ENCODE measurements at regions not wholly inside any gene's neighbourhood (a gene's known extent, or its start where the extent isn't known, plus 50 kb on each side); places are given as distances from the start of the nearest gene placed in this dataset.
"Not testable (repeated sequence)": the region's sequence is repeated elsewhere in the genome, so short reads cannot be mapped to it uniquely, and the experiment has no call there.

DNA sequence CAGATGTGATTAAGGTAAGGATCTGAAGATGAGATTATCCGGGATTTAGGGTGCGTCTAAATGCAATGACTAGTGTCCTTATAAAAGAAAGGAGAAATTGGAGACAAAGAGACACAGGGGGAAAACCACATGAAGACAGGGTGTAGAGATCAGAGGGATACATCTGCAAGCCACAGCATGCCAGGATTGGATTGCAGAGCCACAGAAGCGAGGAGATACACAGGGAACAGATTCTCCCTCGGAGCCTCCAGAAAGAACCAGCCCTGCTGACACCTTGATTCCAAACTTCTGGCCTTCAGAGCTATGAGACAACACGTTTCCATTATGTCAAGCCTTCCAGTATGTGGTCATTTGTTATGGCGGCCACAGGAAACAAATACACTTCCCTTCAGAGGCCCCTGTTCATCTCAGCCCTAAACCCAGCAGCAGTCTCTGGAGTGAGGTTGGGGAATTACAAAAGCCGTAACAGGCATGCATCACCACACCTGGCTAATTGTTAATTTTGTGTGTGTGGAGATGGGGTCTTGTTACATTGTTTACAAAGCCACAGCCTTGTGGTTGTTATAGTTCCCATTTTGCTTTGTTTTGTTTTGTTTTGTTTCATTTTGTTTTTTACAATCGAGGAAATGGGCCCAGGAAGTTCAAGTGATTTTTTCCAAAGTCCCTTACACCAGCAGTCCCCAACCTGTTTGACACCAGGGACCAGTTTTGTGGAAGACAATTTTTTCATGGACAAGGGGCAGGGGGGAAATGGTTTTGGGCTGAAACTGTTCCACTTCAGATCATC lies 51.6 kb upstream of the LYRM9 start:
- Histone ChIP-seq H3K4me3 (no peak overlapping the region), H3K9me3 (replicated peaks) (no peaks in the 10 kb centered on the region), H3K27ac (no peak overlapping the region), H3K4me1 (no peaks in the 10 kb centered on the region), H3K27me3 (peaks cover 10% of the 10 kb centered on the region; the same call in 1 of the 2 replicates), H3K36me3 (no peaks in the 10 kb centered on the region)
- DNase-seq: no peak

DNA sequence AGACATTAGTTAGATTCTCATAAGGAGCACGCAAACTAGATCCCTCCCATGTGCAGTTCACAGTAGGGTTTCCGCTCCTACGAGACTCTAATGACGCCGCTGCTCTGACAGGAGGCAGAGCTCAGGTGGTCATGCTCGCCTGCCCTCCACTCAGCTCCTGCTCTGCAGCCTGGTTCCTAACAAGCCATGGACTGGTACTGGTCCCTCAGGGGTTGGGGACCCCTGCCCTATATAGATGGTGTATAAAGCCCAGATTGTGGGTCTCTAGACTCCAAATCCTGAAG lies 52.1 kb upstream of the LYRM9 start:
- no peaks in the 10 kb centered on the region for H3K9me3 ChIP-seq (replicated peaks)
- no peak overlapping the region for H3K27ac ChIP-seq

DNA sequence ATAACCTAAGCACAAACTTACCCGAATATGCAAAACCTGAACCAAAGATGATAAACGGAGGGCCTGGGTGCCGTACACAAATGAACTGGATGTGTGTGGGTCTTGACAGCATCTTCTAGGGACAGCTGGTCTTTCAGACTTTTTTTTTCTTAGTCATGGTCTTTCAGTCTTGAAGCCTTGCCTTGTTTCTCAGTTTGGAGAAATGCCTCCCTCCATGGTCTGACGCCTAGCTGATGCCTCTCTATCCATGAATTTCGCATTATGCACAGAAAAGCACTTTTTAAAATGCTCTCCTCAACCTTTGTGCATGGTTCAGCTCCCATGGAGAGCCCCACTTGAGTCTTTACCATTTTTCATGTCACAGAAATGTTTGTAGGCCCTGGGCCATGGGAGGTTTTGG lies 52.8 kb upstream of the LYRM9 start:
- Histone ChIP-seq H3K27ac (no peak overlapping the region), H3K9me3 (replicated peaks) (no peaks in the 10 kb centered on the region), H3K36me3 (no peaks in the 10 kb centered on the region), H3K27me3 (peaks cover 11% of the 10 kb centered on the region; the same call in 1 of the 2 replicates), H3K4me3 (no peak overlapping the region), H3K4me1 (no peaks in the 10 kb centered on the region)
- no peak for DNase-seq

More for the DNA sequence above, 52.1 kb upstream of the LYRM9 start:
- no peak overlapping the region for H3K4me3 ChIP-seq
- no peaks in the 10 kb centered on the region for H3K36me3 ChIP-seq
- no peak for DNase-seq
- H3K4me1 ChIP-seq: no peaks in the 10 kb centered on the region
- peaks cover 10% of the 10 kb centered on the region; the same call in 1 of the 2 replicates for H3K27me3 ChIP-seq

DNA sequence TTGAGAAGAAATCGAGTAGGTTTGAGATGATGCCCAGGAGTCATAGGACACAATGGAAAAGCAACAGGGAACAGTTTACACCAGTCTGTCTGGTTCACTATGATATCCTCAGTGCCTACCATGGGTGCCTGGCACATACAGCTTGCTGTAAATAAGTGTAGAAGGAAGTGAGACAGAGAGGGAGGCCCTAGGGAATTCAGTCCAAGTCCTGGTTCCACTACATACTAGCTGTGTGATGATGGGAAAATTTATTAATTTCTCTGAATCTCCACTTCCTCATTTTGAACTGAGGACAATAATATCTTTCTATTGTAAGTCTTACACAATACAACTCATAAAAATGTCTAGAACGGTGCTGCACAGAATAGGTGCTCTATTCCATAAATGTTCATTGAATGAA lies 53.3 kb upstream of the LYRM9 start:
- Histone ChIP-seq H3K4me1 (no peaks in the 10 kb centered on the region), H3K4me3 (no peak overlapping the region), H3K36me3 (no peaks in the 10 kb centered on the region), H3K27me3 (peaks cover 14% of the 10 kb centered on the region), H3K9me3 (replicated peaks) (no peaks in the 10 kb centered on the region), H3K27ac (no peak overlapping the region)
- no peak for DNase-seq

DNA sequence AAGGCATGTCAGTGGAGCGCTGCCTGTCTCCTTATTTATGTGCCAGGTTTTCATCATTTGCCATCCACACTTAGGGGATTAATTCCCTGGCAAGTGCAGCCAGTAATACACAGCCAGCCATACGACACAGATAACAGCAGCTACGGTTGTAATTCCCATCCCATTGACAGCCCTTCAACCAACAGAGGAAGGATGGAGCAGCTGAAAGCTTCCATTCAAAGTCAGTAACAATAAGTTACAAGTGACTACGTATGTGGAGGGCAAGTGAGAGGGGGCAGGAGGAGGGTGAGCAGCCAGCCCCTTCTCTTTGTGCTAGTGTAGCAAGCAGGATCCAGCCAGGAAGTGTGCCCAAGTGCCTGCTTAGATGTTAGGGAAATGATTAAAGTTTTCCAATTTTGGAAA lies 53.8 kb upstream of the LYRM9 start:
- Histone ChIP-seq H3K27me3 (peaks cover 15% of the 10 kb centered on the region; the same call in 1 of the 2 replicates), H3K27ac (no peak overlapping the region)
- no peak for DNase-seq

DNA sequence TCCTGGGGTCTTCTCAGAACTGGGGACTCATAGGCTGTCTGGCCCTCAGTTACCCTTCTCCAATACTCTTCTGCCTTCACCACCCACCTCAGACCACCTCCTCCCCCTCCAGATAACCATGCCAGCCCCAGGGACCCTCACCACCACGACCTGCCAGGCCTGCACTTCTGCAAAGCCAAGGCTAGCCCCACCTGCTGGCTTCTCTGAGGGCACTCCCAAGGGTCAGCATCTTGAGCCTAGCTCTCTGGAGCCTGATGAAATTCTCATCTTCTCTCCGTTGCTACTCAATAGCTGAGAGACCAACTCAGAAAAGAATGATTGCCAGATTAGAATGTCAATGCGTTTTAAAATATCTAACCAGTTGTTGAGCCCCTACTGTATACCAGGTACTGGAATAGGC lies 56.1 kb upstream of the LYRM9 start:
- peaks cover 24% of the 10 kb centered on the region for H3K27me3 ChIP-seq
- no peak for DNase-seq
- H3K4me3 ChIP-seq: no peak overlapping the region
- H3K9me3 ChIP-seq (replicated peaks): no peaks in the 10 kb centered on the region
- H3K36me3 ChIP-seq: no peaks in the 10 kb centered on the region
- no peak overlapping the region for H3K27ac ChIP-seq
- no peaks in the 10 kb centered on the region for H3K4me1 ChIP-seq

More for the DNA sequence above, 53.8 kb upstream of the LYRM9 start:
- Histone ChIP-seq H3K4me1 (no peaks in the 10 kb centered on the region), H3K36me3 (no peaks in the 10 kb centered on the region), H3K9me3 (replicated peaks) (no peaks in the 10 kb centered on the region), H3K4me3 (no peak overlapping the region)

DNA sequence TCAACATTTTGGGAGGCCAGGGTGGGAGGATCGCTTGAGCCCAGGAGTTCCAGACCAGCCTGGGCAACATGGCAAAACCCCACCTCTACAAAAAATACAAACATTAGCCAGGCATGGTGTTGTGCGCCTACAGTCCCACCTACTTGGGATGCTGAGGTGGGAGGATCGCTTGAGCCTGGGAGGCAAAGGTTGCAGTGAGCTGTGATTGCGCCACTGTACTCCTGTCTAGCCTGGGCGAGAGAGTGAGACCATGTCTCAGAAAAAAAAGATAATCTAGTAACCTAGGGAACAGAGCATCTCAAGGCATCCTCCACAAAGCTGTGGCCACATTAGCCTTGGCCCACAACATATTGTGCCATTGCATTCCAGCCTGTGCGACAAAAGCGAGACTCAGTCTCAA lies 57.1 kb upstream of the LYRM9 start:
- not testable (repeated sequence) for H3K27ac ChIP-seq; H3K9me3 ChIP-seq (replicated peaks); DNase-seq; H3K36me3 ChIP-seq; H3K4me3 ChIP-seq; H3K4me1 ChIP-seq
- H3K27me3 ChIP-seq: peaks cover 33% of the 10 kb centered on the region

DNA sequence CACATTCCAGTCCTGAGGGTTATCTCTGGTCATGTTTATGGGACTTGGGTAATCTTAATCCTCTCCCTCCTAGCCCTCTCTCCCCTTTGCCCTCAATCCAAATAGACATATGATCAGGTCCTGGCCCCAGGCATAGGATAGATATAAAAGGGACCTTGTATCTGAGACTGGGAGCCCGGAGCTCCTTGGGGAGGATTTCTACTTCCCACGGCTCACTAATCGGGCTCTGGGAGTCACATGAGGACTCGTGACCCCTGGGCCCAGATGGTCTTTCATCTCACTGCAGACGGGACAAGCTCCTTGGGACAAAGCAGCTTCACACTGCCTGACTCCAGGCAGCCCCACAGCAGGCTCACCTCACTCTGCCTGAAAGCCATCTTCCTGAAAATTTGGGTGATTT lies 57.8 kb upstream of the LYRM9 start:
- H3K27me3 ChIP-seq: peaks cover 34% of the 10 kb centered on the region
- H3K9me3 ChIP-seq (replicated peaks): no peaks in the 10 kb centered on the region
- H3K36me3 ChIP-seq: no peaks in the 10 kb centered on the region
- no peak overlapping the region for H3K4me3 ChIP-seq
- H3K4me1 ChIP-seq: no peaks in the 10 kb centered on the region
- DNase-seq: no peak
- H3K27ac ChIP-seq: no peak overlapping the region

DNA sequence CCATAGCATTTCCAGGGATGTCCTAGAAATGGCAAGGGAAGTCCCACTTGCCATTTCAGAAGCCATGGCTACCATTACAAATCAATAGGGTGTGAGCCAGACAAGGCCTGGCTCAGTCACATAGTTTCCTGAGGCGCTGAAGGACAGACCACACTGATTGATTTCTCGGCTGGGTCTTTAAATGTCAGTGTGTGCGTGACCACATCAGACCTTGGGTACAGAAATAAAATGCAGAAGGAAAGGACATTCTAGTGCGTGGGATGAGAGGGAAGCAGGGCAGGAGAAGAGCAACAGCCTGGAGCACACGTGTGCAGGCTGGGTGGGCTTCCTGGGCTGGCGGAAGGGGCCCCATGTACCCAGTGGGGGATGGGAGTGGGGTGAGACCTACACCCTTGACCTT lies 58.7 kb upstream of the LYRM9 start:
- Histone ChIP-seq H3K9me3 (replicated peaks) (no peaks in the 10 kb centered on the region), H3K27me3 (peaks cover 37% of the 10 kb centered on the region), H3K4me1 (no peaks in the 10 kb centered on the region), H3K4me3 (no peak overlapping the region), H3K36me3 (no peaks in the 10 kb centered on the region), H3K27ac (no peak overlapping the region)
- no peak for DNase-seq

DNA sequence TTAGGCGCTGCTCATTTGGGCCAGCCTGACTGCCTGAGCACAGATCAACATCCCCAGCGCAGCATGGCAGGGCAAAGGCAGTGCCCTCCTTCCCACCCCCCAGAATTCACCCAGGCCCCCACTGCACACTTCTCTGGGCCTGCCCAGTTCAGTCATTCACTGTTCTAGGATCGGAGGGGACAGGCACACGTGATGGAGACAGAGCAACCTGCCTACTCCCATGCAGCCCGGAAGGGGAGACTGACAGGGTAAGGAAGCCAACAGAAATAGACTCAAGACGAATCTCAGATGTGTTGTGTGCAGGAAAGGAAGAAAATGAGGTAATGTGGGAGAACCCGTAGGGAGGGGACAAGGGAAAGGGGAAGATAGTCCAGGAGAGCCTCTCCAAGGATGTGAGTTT lies 59.2 kb upstream of the LYRM9 start:
- Histone ChIP-seq H3K27ac (no peak overlapping the region), H3K36me3 (no peaks in the 10 kb centered on the region), H3K4me3 (no peak overlapping the region), H3K9me3 (replicated peaks) (no peaks in the 10 kb centered on the region), H3K27me3 (peaks cover 37% of the 10 kb centered on the region), H3K4me1 (no peaks in the 10 kb centered on the region)
- no peak for DNase-seq

DNA sequence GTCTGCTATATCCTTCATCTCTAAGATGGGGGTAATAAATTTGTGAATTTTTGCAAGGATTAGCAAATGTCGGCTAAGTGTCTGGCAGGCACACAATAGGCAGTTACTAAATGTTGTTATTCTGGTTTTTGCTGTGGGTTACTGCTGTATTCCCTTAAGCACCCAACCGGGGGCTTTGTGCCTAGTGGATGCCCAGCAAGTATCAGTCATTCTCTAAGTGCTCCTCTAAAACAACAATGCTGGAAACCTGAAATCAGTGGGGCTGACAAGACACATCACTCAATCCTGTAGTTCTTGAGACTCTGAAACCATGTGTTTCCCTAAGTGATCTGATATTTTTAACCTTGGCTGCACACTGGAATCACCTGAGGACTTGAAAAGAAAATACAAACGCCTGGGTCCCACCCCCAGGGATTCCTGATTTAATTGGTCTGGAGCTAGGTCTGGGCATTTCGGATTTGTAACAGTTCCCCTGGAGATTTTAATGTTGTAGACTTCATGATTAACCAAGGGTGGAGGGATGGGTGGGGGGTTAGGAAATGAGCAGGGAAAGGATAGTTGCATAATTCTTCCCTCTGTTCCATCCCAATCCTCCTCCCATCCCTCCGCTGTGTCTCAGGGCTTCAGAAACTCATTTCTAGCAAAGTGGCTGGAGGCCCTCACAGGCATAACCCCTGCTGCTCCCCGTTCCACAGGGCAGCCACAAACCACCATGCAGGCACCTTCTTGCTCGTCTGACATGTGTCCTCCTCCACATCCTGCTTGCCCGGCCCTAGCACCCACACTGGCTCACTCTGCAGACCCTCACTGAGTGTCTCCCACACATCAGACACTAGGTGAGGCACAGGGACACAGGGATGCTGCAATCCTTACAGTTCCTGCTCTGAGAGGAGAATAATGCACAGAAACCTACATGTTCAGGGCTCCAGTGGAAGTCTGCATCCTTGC lies 61.7 kb upstream of the LYRM9 start:
- Histone ChIP-seq H3K9me3 (replicated peaks) (no peaks in the 10 kb centered on the region), H3K4me3 (no peak overlapping the region), H3K36me3 (no peaks in the 10 kb centered on the region), H3K27me3 (peaks cover 35% of the 10 kb centered on the region), H3K27ac (no peak overlapping the region), H3K4me1 (no peaks in the 10 kb centered on the region)
- DNase-seq: no peak

DNA sequence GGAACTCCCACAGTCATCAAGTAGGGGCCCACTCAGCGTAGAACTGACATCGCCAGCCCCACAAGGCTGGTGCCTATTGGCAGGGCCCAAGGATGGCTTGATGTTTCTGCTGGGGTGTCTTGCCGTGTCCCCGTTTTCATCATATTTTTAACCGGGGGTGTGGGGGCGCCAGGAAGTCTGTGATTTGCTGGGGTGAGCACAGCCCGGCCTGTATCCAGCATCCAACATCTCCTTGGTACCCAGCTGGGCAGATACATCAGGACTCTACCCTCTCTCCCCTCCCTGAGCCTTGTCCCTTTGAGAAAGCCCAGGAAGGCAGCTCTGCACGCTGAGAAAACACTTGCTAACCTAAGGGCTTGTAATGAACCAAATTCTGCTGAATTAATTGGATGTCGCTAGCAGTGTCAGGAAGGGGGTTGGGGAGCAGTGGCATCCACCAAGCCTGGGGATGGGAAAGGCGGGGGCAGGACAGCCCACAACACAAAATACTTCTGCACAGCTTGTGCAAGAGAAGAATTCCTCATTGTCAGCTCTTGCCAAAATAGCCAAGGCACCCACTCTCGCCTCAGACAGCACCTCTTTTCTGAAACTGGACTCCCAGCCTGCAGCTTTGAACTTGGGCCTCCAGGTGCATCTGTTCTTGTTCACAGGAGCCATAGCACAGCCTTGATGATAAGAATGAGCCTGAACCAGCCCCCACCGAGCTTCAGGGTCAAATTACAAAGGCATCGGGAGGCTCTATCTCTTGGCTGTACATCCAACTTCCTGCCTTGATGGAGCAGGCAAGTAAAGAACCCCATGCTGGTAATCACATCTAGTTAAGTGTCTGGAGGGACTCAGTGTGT lies 63.7 kb upstream of the LYRM9 start:
- Histone ChIP-seq H3K9me3 (replicated peaks) (no peaks in the 10 kb centered on the region), H3K27ac (no peak overlapping the region), H3K36me3 (no peaks in the 10 kb centered on the region), H3K4me1 (no peaks in the 10 kb centered on the region), H3K27me3 (peaks cover 33% of the 10 kb centered on the region), H3K4me3 (no peak overlapping the region)
- no peak for DNase-seq

DNA sequence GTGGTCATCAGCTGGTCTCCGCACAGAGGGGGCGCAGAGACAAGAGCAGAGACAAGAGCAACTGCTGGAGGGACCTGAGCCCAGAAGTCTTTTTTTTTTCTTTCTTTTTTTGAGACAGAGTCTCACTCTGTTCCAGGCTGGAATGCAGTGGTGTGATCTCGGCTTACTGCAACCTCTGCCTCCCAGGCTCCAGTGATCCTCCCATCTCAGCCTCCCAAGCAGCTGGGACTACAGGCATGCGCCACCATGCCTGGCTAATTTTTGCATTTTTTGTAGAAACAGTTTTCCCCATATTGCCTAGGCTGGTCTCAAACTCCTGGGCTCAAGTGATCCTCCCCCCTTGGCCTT lies 64.3 kb upstream of the LYRM9 start:
- DNase-seq; H3K4me1 ChIP-seq; H3K9me3 ChIP-seq (replicated peaks); H3K4me3 ChIP-seq; H3K36me3 ChIP-seq; H3K27ac ChIP-seq: not testable (repeated sequence)
- peaks cover 36% of the 10 kb centered on the region for H3K27me3 ChIP-seq

DNA sequence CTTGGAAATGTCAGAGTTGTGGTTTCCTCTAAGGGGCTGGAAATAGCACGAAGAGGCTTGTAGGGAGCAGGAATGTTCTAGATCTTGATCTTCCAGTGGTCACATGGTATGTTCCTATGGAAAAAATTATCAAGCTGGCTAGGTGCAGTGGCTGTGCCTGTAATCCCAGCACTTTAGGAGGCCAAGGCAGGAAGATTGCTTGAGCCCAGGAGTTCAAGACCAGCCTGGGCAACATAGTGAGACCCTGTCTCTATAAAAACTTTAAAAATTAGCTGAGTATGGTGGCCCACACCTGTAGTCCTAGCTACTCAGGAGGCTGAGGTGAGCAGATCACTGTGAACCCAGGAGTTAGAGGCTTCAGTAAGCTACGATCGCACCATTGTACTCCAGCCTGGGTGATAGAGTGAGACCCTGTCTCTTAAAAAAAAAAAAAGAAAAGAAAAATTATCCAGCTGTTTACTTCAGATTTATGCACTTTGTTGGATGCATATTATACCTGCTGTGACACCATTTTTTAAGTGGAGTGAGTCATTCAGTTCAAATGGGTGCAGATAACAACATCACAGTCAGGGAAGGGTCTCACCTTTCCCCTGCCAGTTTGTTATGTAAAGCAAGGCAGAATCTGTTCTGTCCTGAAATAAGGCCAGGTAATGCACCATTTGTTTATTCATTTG lies 65.7 kb upstream of the LYRM9 start:
- no peak overlapping the region for H3K4me3 ChIP-seq
- H3K36me3 ChIP-seq: no peaks in the 10 kb centered on the region
- no peak for DNase-seq
- H3K4me1 ChIP-seq: no peaks in the 10 kb centered on the region
- no peaks in the 10 kb centered on the region for H3K9me3 ChIP-seq (replicated peaks)
- H3K27me3 ChIP-seq: peaks cover 31% of the 10 kb centered on the region
- no peak overlapping the region for H3K27ac ChIP-seq

Data from SJCRH30 (cell line).